K562 (cell line): ENCODE measurements at regions not wholly inside any gene's neighbourhood (a gene's known extent, or its start where the extent isn't known, plus 50 kb on each side); places are given as distances from the start of the nearest gene placed in this dataset.

Experiments used
- ATAC-seq: fragments of 200-7000 bp; cut with Tn5 transposase; 3 replicates; pipeline ENCODE4 v1.9.1; 2020; ENCODE audit warnings: moderate library complexity
- BruUV-seq: library from RNA; stranded (reverse); fragments of 400-500 nt; replicated peaks from 2 replicates; lab custom pipeline; 2021; lab: Mats Ljungman, UMichigan
- CTCF ChIA-PET: fragments of 300-600 bp; formaldehyde crosslinking; extraction: SDS; loops from one replicate; lab custom pipeline; 2021; ENCODE audit warnings: low intra/inter-chr PET ratio; lab: Yijun Ruan, JAX
- POLR2A ChIA-PET: fragments of 300-600, 350-650 bp; sonication (Branson Sonifier 250); formaldehyde crosslinking; extraction: SDS; loops from one replicate; lab custom pipeline; 2021; ENCODE audit warnings: antibody characterized with exemption, inconsistent platforms; lab: Yijun Ruan, JAX
- DNase-seq, 4 experiments: peaks; one replicate each; pipeline versions ENCODE4 v3.0.0 to v3.0.0-alpha.2; 2011 to 2018; ENCODE audit warnings: low spot score in 3 of 4, mixed read lengths in 3 of 4; ENCODE audit errors: extremely low read depth in 1 of 4
- FAIRE-seq: peaks from 2 replicates; lab custom pipeline; 2011; peaks lifted over from hg19 to GRCh38; lab: Jason Lieb, UNC
- H2AFZ ChIP-seq: 2 replicates; pipeline ENCODE4 v1.6.0; 2011; ENCODE audit warnings: low read depth, low read length, control low read depth, inconsistent platforms
- H3K27ac ChIP-seq: fragments of 200-600 bp; 3 replicates; pipeline ENCODE4 v1.8.0; 2011; ENCODE audit warnings: low read depth, mild to moderate bottlenecking, control low read depth, inconsistent platforms, low read length, moderate library complexity, mixed read lengths; ENCODE audit errors: extremely low read depth
- H3K27me3 ChIP-seq, 2 experiments: fragments of 300-600 bp in 1 of 2; 2 replicates in 1 of 2; 3 replicates in 1 of 2; pipeline versions ENCODE4 v1.6.0 to v1.8.0; 2011; ENCODE audit warnings: inconsistent platforms in 2 of 2, low read length in 2 of 2, mild to moderate bottlenecking in 1 of 2, mixed read lengths in 1 of 2, moderate library complexity in 1 of 2; ENCODE audit not compliant: control insufficient read depth in 2 of 2, insufficient read depth in 2 of 2
- H3K36me3 ChIP-seq: fragments of 300-600 bp; 3 replicates; pipeline ENCODE4 v1.8.0; 2011; ENCODE audit warnings: mild to moderate bottlenecking, low read length, inconsistent platforms; ENCODE audit not compliant: control insufficient read depth, insufficient read depth
- H3K4me1 ChIP-seq, 2 experiments: fragments of 200-600 bp in 1 of 2; replicated peaks in 1 of 2; 2 replicates in 1 of 2; 3 replicates in 1 of 2; pipeline versions ENCODE4 v1.5.1 to v1.8.0; 2011; ENCODE audit warnings: inconsistent platforms in 2 of 2, low read length in 2 of 2, mild to moderate bottlenecking in 1 of 2, mixed read lengths in 1 of 2, moderate library complexity in 1 of 2; ENCODE audit not compliant: control insufficient read depth in 2 of 2, insufficient read depth in 2 of 2
- H3K4me2 ChIP-seq: 2 replicates; pipeline ENCODE4 v1.6.1; 2011; ENCODE audit warnings: low read length, control low read depth, inconsistent platforms, mixed read lengths; ENCODE audit not compliant: insufficient read depth
- H3K4me3 ChIP-seq: fragments of 200-600 bp; sonication (generic), shearing (Covaris generic); 2 replicates; pipeline ENCODE4 v1.5.1; 2016; ENCODE audit warnings: control low read depth, inconsistent platforms
- H3K79me2 ChIP-seq: fragments of 200-600 bp; 3 replicates; pipeline ENCODE4 v1.8.0; 2011; ENCODE audit warnings: low read length, inconsistent platforms; ENCODE audit not compliant: control insufficient read depth, insufficient read depth
- H3K9ac ChIP-seq, 2 experiments: 2 replicates each; pipeline versions ENCODE4 v1.6.0 to v1.6.1; 2011; ENCODE audit warnings: low read depth in 2 of 2, low read length in 2 of 2, control low read depth in 1 of 2, inconsistent platforms in 1 of 2, mild to moderate bottlenecking in 1 of 2, mixed read lengths in 1 of 2; ENCODE audit not compliant: insufficient read depth in 1 of 2
- H3K9me1 ChIP-seq: one replicate; pipeline ENCODE4 v1.6.0; 2011; ENCODE audit warnings: inconsistent platforms, mild to moderate bottlenecking, low read length, moderate library complexity; ENCODE audit not compliant: control insufficient read depth, insufficient read depth
- H3K9me3 ChIP-seq: replicated peaks from 2 replicates; pipeline ENCODE4 v1.5.1; 2011; ENCODE audit warnings: low read depth, low read length, inconsistent platforms; ENCODE audit not compliant: control insufficient read depth, insufficient read depth
- H4K20me1 ChIP-seq: replicated peaks from 2 replicates; pipeline ENCODE4 v1.6.1; 2011; ENCODE audit warnings: low read length, inconsistent platforms, mixed read lengths; ENCODE audit not compliant: control insufficient read depth, insufficient read depth
- ARID4B ChIP-seq: sonication (generic); formaldehyde crosslinking; IDR thresholded peaks from 2 replicates; pipeline ENCODE4 v1.8.0; 2022; ENCODE audit warnings: mild to moderate bottlenecking, missing genetic modification reagents
- CREM ChIP-seq: IDR thresholded peaks from 2 replicates; pipeline ENCODE4 v1.6.1; 2014; ENCODE audit warnings: antibody characterized with exemption, low read depth
- E2F4 ChIP-seq: sonication (generic); formaldehyde crosslinking; IDR thresholded peaks from 2 replicates; pipeline ENCODE4 v1.8.0; 2022; ENCODE audit warnings: mild to moderate bottlenecking, low read depth, missing genetic modification reagents
- FOXJ3 ChIP-seq: sonication (generic); formaldehyde crosslinking; IDR thresholded peaks from 2 replicates; pipeline ENCODE4 v1.4.0; 2020; ENCODE audit warnings: mild to moderate bottlenecking, missing genetic modification reagents
- GABPB1 ChIP-seq: sonication (generic); formaldehyde crosslinking; IDR thresholded peaks from 2 replicates; pipeline ENCODE4 v1.8.0; 2022; ENCODE audit warnings: mild to moderate bottlenecking, missing genetic modification reagents
- GATAD2B ChIP-seq: fragments of 450-650 bp; IDR thresholded peaks from 2 replicates; pipeline ENCODE4 v1.6.1; 2017; ENCODE audit warnings: mild to moderate bottlenecking, borderline replicate concordance
- SP2 ChIP-seq: IDR thresholded peaks from 2 replicates; pipeline ENCODE4 v1.6.1; 2011; ENCODE audit warnings: mild to moderate bottlenecking, low read depth, low read length, moderate library complexity; ENCODE audit not compliant: poor library complexity, severe bottlenecking; ENCODE audit errors: extremely low read depth
- ZNF232 ChIP-seq: sonication (generic); formaldehyde crosslinking; IDR thresholded peaks from 2 replicates; pipeline ENCODE4 v1.8.0; 2022; ENCODE audit warnings: mild to moderate bottlenecking, missing genetic modification reagents
- WGBS: fragments of 100-300 bp; shearing (Covaris generic); methylation state at CpG from one replicate; pipeline ENCODE4 v1.1.6; 2016; ENCODE audit warnings: low coverage, mixed read lengths; ENCODE audit not compliant: insufficient coverage; ENCODE audit errors: missing lambda C conversion rate; 5-methylcytosine and 5-hydroxymethylcytosine counted together
- in situ Hi-C: fragments of 300-500 bp; cut with MboI; formaldehyde crosslinking; loops from 4 replicates; pipeline ENCODE4 v1.15.0; 2018; ENCODE audit warnings: inconsistent platforms, mixed read lengths
- intact Hi-C: fragments of 100-400 bp; cut with micrococcal nuclease; formaldehyde crosslinking; loops from 2 replicates; pipeline ENCODE4 v1.14.2; 2022

- no peak for TF ChIP-seq ARID4B (CRISPR knock-in tag)
Measured at GRCh38 chr14:30165255-30165654, 237.6 kb upstream of the PRKD1 start (continued).

- no peak overlapping the region for H3K9ac ChIP-seq
- intact Hi-C loops = no loop called here
- no peak overlapping the region for H2AFZ ChIP-seq
- no peak for TF ChIP-seq ZNF232 (CRISPR knock-in tag)
- no peak for TF ChIP-seq E2F4 (CRISPR knock-in tag)
- no peak for TF ChIP-seq GATAD2B
- TF ChIP-seq FOXJ3 = no peak
- TF ChIP-seq SP2 = no peak
- TF ChIP-seq CREM = no peak
- no peak for TF ChIP-seq GABPB1
- H3K27me3 ChIP-seq = no peaks in the 10 kb centered on the region
- no peaks in the 10 kb centered on the region for H3K79me2 ChIP-seq
- H3K36me3 ChIP-seq = no peaks in the 10 kb centered on the region
- no peak overlapping the region for H3K4me3 ChIP-seq
- H3K9me1 ChIP-seq = no peaks in the 10 kb centered on the region
- H3K4me2 ChIP-seq = no peak overlapping the region
- ATAC-seq (no peak), FAIRE-seq (no peak), DNase-seq (no peak)
- in situ Hi-C loops = no loop called here
- BruUV-seq = no TSS peak
- WGBS = 0% methylated on average over 1 of the region's 1 CpG
- no peaks in the 10 kb centered on the region for H4K20me1 ChIP-seq
- H3K27ac ChIP-seq = no peak overlapping the region
- ChIA-PET POLR2A (interaction anchor here (0.9 kb wide), 1 partner anchor 73 kb away, joined by 3 read pairs; no protein-coding TSS in a partner anchor), CTCF (no interaction called here)
- no peaks in the 10 kb centered on the region for H3K4me1 ChIP-seq
- H3K9me3 ChIP-seq = no peaks in the 10 kb centered on the region
Measured at GRCh38 chr14:30177781-30178180, 250.1 kb upstream of the PRKD1 start.
